ENCODE measurements at regions not wholly inside any gene's neighbourhood (a gene's known extent, or its start where the extent isn't known, plus 50 kb on each side); places are given as distances from the start of the nearest gene placed in this dataset.

DNA sequence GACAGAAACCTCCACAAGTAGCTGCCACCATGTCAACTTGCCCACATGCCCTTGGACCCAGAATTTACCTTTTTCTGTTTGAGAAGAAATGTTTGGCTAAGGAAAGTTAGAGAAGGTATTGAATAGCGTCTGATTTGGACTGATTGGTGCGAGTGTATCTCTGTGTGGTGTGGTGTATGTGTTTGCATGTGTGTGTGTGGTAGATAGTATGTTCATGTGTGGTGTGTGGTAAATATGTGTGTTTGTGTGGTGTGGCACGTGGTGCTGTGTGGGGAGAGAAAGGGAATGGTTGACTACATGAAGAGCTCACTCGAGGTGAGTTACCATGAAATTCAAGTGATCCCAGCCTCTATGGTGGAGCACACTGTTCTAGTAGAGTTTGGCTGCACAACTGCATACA lies 360.8 kb upstream of the SPHKAP start:
- no peaks in the 10 kb centered on the region for H3K4me1 ChIP-seq (ENCODE audit: control insufficient read depth in 1 of 2, insufficient read depth in 2 of 2, low read length in 2 of 2)
- no peak overlapping the region for H3K27ac ChIP-seq (ENCODE audit: low read length)
- no peaks in the 10 kb centered on the region for H3K9me3 ChIP-seq (ENCODE audit: control insufficient read depth in 1 of 2, low read length in 2 of 2)
- H3K36me3 ChIP-seq (ENCODE audit: control insufficient read depth in 1 of 2, insufficient read depth in 2 of 2, low read length in 2 of 2) = no peaks in the 10 kb centered on the region
- no peak overlapping the region for H3K4me3 ChIP-seq (ENCODE audit: low read depth in 1 of 2, low read length in 2 of 2)
- no peaks in the 10 kb centered on the region for H3K27me3 ChIP-seq (ENCODE audit: low read depth, low read length)

DNA sequence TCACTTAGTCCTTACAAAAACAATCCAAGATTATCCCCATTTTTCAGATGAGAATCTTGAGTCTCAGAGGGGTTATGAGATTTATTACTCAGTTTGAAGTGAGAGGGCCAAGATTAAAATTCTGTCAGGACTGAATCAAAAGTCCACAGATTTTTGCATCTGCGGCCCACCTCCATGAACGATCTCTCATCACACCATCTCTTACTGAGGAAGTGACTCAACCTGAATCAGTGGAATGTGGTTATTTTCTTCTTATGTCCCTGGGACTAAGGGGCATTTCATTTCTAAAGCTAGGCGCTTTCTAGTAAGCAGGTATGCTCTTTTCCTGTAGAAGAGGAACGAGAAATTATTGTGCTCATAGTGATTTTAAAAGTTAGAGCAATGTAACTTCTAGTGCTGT lies 360.3 kb upstream of the SPHKAP start:
- H3K27ac ChIP-seq (ENCODE audit: low read length) = no peak overlapping the region
- no peaks in the 10 kb centered on the region for H3K4me1 ChIP-seq (ENCODE audit: control insufficient read depth in 1 of 2, insufficient read depth in 2 of 2, low read length in 2 of 2)
- H3K4me3 ChIP-seq (ENCODE audit: low read depth in 1 of 2, low read length in 2 of 2) = no peak overlapping the region
- H3K9me3 ChIP-seq (ENCODE audit: control insufficient read depth in 1 of 2, low read length in 2 of 2) = no peaks in the 10 kb centered on the region
- no peaks in the 10 kb centered on the region for H3K27me3 ChIP-seq (ENCODE audit: low read depth, low read length)
- H3K36me3 ChIP-seq (ENCODE audit: control insufficient read depth in 1 of 2, insufficient read depth in 2 of 2, low read length in 2 of 2) = no peaks in the 10 kb centered on the region

GRCh38 chr2:228540976-228541375 lies 359.5 kb upstream of the SPHKAP start:
- Histone ChIP-seq H3K36me3 (ENCODE audit: control insufficient read depth in 1 of 2, insufficient read depth in 2 of 2, low read length in 2 of 2) (no peaks in the 10 kb centered on the region), H3K9me3 (ENCODE audit: control insufficient read depth in 1 of 2, low read length in 2 of 2) (no peaks in the 10 kb centered on the region), H3K4me3 (ENCODE audit: low read depth in 1 of 2, low read length in 2 of 2) (no peak overlapping the region), H3K27me3 (ENCODE audit: low read depth, low read length) (no peaks in the 10 kb centered on the region), H3K4me1 (ENCODE audit: control insufficient read depth in 1 of 2, insufficient read depth in 2 of 2, low read length in 2 of 2) (no peaks in the 10 kb centered on the region), H3K27ac (ENCODE audit: low read length) (no peak overlapping the region)

- no peaks in the 10 kb centered on the region for H3K36me3 ChIP-seq (ENCODE audit: control insufficient read depth in 1 of 2, insufficient read depth in 2 of 2, low read length in 2 of 2)
These were observed 353.9 kb upstream of the SPHKAP start for GRCh38 chr2:228535396-228535795.

GRCh38 chr2:228533156-228533555 lies 351.7 kb upstream of the SPHKAP start:
- Histone ChIP-seq H3K9me3 (ENCODE audit: control insufficient read depth in 1 of 2, low read length in 2 of 2) (no peaks in the 10 kb centered on the region), H3K4me3 (ENCODE audit: low read depth in 1 of 2, low read length in 2 of 2) (no peak overlapping the region), H3K4me1 (ENCODE audit: control insufficient read depth in 1 of 2, insufficient read depth in 2 of 2, low read length in 2 of 2) (no peaks in the 10 kb centered on the region), H3K36me3 (ENCODE audit: control insufficient read depth in 1 of 2, insufficient read depth in 2 of 2, low read length in 2 of 2) (no peaks in the 10 kb centered on the region), H3K27me3 (ENCODE audit: low read depth, low read length) (no peaks in the 10 kb centered on the region), H3K27ac (ENCODE audit: low read length) (no peak overlapping the region)

More at GRCh38 chr2:228535396-228535795, 353.9 kb upstream of the SPHKAP start:
- Histone ChIP-seq H3K27ac (ENCODE audit: low read length) (no peak overlapping the region), H3K4me1 (ENCODE audit: control insufficient read depth in 1 of 2, insufficient read depth in 2 of 2, low read length in 2 of 2) (no peaks in the 10 kb centered on the region), H3K27me3 (ENCODE audit: low read depth, low read length) (no peaks in the 10 kb centered on the region), H3K4me3 (ENCODE audit: low read depth in 1 of 2, low read length in 2 of 2) (no peak overlapping the region), H3K9me3 (ENCODE audit: control insufficient read depth in 1 of 2, low read length in 2 of 2) (no peaks in the 10 kb centered on the region)

- H3K4me1 ChIP-seq (ENCODE audit: control insufficient read depth in 1 of 2, insufficient read depth in 2 of 2, low read length in 2 of 2) = no peaks in the 10 kb centered on the region
- no peaks in the 10 kb centered on the region for H3K27me3 ChIP-seq (ENCODE audit: low read depth, low read length)
- no peak overlapping the region for H3K27ac ChIP-seq (ENCODE audit: low read length)
- no peaks in the 10 kb centered on the region for H3K9me3 ChIP-seq (ENCODE audit: control insufficient read depth in 1 of 2, low read length in 2 of 2)
- no peaks in the 10 kb centered on the region for H3K36me3 ChIP-seq (ENCODE audit: control insufficient read depth in 1 of 2, insufficient read depth in 2 of 2, low read length in 2 of 2)
- H3K4me3 ChIP-seq (ENCODE audit: low read depth in 1 of 2, low read length in 2 of 2) = no peak overlapping the region
These were observed 350.7 kb upstream of the SPHKAP start for GRCh38 chr2:228532233-228532632.

DNA sequence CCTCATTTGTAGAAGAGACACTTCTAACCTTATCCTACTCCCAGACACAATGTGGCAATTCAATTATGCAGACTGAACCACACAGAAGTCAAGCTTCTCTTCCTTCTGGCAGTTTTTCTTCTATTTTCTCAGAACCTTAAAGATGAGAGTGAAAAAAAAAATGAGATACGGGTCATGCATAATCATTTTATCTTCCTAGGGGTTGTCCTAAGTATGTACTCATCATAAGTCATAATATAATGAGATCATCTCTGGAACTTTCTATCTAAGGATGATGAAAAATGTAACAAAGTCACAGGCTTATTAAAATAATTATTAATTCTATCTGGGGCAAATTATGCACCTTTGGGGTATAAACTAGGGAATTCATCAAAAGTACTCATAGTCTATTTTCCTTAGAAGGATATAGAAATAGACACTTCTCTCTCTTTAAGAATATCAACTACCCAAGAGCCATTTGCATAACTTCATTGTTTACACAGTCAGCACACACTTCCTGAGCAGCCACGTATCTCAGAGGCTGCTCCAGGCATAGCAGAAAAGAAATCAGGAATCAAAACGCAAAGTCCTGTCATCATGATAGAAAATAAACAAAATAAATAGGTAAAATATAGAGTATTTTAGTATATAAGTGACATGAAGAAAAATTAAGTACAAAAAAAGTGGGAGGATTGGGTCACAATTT lies 345.9 kb upstream of the SPHKAP start:
- H3K27ac ChIP-seq (ENCODE audit: low read length) = no peak overlapping the region
- no peaks in the 10 kb centered on the region for H3K27me3 ChIP-seq (ENCODE audit: low read depth, low read length)
- H3K36me3 ChIP-seq (ENCODE audit: control insufficient read depth in 1 of 2, insufficient read depth in 2 of 2, low read length in 2 of 2) = no peaks in the 10 kb centered on the region
- H3K4me3 ChIP-seq (ENCODE audit: low read depth in 1 of 2, low read length in 2 of 2) = no peak overlapping the region
- H3K9me3 ChIP-seq (ENCODE audit: control insufficient read depth in 1 of 2, low read length in 2 of 2) = no peaks in the 10 kb centered on the region
- no peaks in the 10 kb centered on the region for H3K4me1 ChIP-seq (ENCODE audit: control insufficient read depth in 1 of 2, insufficient read depth in 2 of 2, low read length in 2 of 2)

DNA sequence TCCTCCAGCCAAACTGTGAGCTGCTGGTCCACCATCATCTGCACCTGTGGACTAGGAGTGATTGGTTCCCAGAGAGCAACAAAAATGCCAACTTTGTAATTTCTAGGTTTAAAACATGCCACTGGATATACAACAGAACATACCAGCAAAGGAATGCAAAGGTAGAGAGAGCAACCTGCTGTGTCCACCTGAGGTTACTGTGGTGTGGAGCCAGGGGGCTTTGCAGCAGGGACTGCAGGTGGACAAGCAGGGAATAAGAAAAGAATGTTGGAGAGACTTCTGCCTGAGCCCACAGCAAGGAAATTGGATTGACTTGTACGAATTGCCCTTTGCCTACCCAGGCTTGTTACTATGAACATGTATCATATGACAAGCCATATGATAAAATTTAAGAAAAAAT lies 345.2 kb upstream of the SPHKAP start:
- Histone ChIP-seq H3K4me3 (ENCODE audit: low read depth in 1 of 2, low read length in 2 of 2) (no peak overlapping the region), H3K36me3 (ENCODE audit: control insufficient read depth in 1 of 2, insufficient read depth in 2 of 2, low read length in 2 of 2) (no peaks in the 10 kb centered on the region), H3K27me3 (ENCODE audit: low read depth, low read length) (no peaks in the 10 kb centered on the region), H3K9me3 (ENCODE audit: control insufficient read depth in 1 of 2, low read length in 2 of 2) (no peaks in the 10 kb centered on the region), H3K27ac (ENCODE audit: low read length) (no peak overlapping the region), H3K4me1 (ENCODE audit: control insufficient read depth in 1 of 2, insufficient read depth in 2 of 2, low read length in 2 of 2) (no peaks in the 10 kb centered on the region)

- no peaks in the 10 kb centered on the region for H3K4me1 ChIP-seq (ENCODE audit: control insufficient read depth in 1 of 2, insufficient read depth in 2 of 2, low read length in 2 of 2)
- H3K4me3 ChIP-seq (ENCODE audit: low read depth in 1 of 2, low read length in 2 of 2) = no peak overlapping the region
- H3K9me3 ChIP-seq (ENCODE audit: control insufficient read depth in 1 of 2, low read length in 2 of 2) = no peaks in the 10 kb centered on the region
- no peak overlapping the region for H3K27ac ChIP-seq (ENCODE audit: low read length)
- H3K36me3 ChIP-seq (ENCODE audit: control insufficient read depth in 1 of 2, insufficient read depth in 2 of 2, low read length in 2 of 2) = no peaks in the 10 kb centered on the region
- no peaks in the 10 kb centered on the region for H3K27me3 ChIP-seq (ENCODE audit: low read depth, low read length)
These were observed 341.5 kb upstream of the SPHKAP start for GRCh38 chr2:228522977-228523376.

GRCh38 chr2:228522276-228522675 lies 340.8 kb upstream of the SPHKAP start:
- no peak overlapping the region for H3K4me3 ChIP-seq (ENCODE audit: low read depth in 1 of 2, low read length in 2 of 2)
- no peaks in the 10 kb centered on the region for H3K9me3 ChIP-seq (ENCODE audit: control insufficient read depth in 1 of 2, low read length in 2 of 2)
- no peak overlapping the region for H3K27ac ChIP-seq (ENCODE audit: low read length)
- no peaks in the 10 kb centered on the region for H3K4me1 ChIP-seq (ENCODE audit: control insufficient read depth in 1 of 2, insufficient read depth in 2 of 2, low read length in 2 of 2)
- no peaks in the 10 kb centered on the region for H3K36me3 ChIP-seq (ENCODE audit: control insufficient read depth in 1 of 2, insufficient read depth in 2 of 2, low read length in 2 of 2)
- H3K27me3 ChIP-seq (ENCODE audit: low read depth, low read length) = no peaks in the 10 kb centered on the region

DNA sequence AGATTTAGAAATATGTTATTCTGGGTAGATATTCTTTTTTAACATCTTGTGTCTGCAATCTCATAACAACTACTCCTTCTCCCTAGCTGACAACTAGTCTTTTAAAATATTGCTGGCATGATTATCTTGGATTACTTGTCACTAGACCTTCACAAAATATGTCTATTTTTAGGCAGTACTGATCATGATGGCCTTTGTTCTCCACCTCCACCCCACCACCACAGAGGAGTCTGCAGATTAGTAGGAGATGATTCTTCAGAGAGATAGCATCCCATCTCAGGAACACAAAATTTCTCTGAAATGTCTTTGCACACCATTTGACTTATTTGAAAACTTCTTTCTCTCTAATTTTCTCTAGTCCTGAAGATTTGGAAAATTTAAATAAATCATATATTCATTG lies 338.1 kb upstream of the SPHKAP start:
- Histone ChIP-seq H3K27ac (ENCODE audit: low read length) (no peak overlapping the region), H3K4me1 (ENCODE audit: control insufficient read depth in 1 of 2, insufficient read depth in 2 of 2, low read length in 2 of 2) (no peaks in the 10 kb centered on the region), H3K4me3 (ENCODE audit: low read depth in 1 of 2, low read length in 2 of 2) (no peak overlapping the region), H3K9me3 (ENCODE audit: control insufficient read depth in 1 of 2, low read length in 2 of 2) (no peaks in the 10 kb centered on the region), H3K27me3 (ENCODE audit: low read depth, low read length) (no peaks in the 10 kb centered on the region), H3K36me3 (ENCODE audit: control insufficient read depth in 1 of 2, insufficient read depth in 2 of 2, low read length in 2 of 2) (no peaks in the 10 kb centered on the region)

GRCh38 chr2:228516019-228516418 lies 334.5 kb upstream of the SPHKAP start:
- Histone ChIP-seq H3K27ac (ENCODE audit: low read length) (no peak overlapping the region), H3K27me3 (ENCODE audit: low read depth, low read length) (no peaks in the 10 kb centered on the region), H3K4me3 (ENCODE audit: low read depth in 1 of 2, low read length in 2 of 2) (no peak overlapping the region), H3K4me1 (ENCODE audit: control insufficient read depth in 1 of 2, insufficient read depth in 2 of 2, low read length in 2 of 2) (no peaks in the 10 kb centered on the region), H3K36me3 (ENCODE audit: control insufficient read depth in 1 of 2, insufficient read depth in 2 of 2, low read length in 2 of 2) (no peaks in the 10 kb centered on the region), H3K9me3 (ENCODE audit: control insufficient read depth in 1 of 2, low read length in 2 of 2) (no peaks in the 10 kb centered on the region)
